Liver (tissue), 8 donors: ENCODE measurements at regions not wholly inside any gene's neighbourhood (a gene's known extent, or its start where the extent isn't known, plus 50 kb on each side); places are given as distances from the start of the nearest gene placed in this dataset.

Experiments used
- DNase-seq: peaks from one replicate; pipeline ENCODE4 v3.0.0-alpha.2; 2017; ENCODE audit warnings: low spot score
- H3K27ac ChIP-seq, 2 donors: one replicate each; pipeline ENCODE4 v1.7.0; 2013; ENCODE audit warnings: inconsistent platforms in 2 of 2, low read length in 2 of 2, control low read depth in 1 of 2, low read depth in 1 of 2, mild to moderate bottlenecking in 1 of 2
- H3K27me3 ChIP-seq, 4 donors: one replicate each; pipeline versions ENCODE4 v1.6.1 to v1.7.0; 2013; ENCODE audit warnings: low read length in 3 of 4, inconsistent platforms in 1 of 4, mild to moderate bottlenecking in 1 of 4, moderate library complexity in 1 of 4; ENCODE audit not compliant: control insufficient read depth in 4 of 4, insufficient read depth in 4 of 4
- H3K36me3 ChIP-seq, 4 donors: one replicate each; pipeline versions ENCODE4 v1.6.1 to v1.7.0; 2013; ENCODE audit warnings: low read length in 3 of 4, mild to moderate bottlenecking in 3 of 4, low read depth in 1 of 4, moderate library complexity in 1 of 4; ENCODE audit not compliant: control insufficient read depth in 4 of 4, insufficient read depth in 3 of 4
- H3K4me1 ChIP-seq, 4 donors: one replicate each; pipeline versions ENCODE4 v1.6.1 to v1.7.0; 2013; ENCODE audit warnings: low read length in 3 of 4, mild to moderate bottlenecking in 3 of 4, moderate library complexity in 1 of 4; ENCODE audit not compliant: control insufficient read depth in 4 of 4, insufficient read depth in 4 of 4
- H3K4me3 ChIP-seq, 3 donors: one replicate each; pipeline versions ENCODE4 v1.6.1 to v1.7.0; 2013; ENCODE audit warnings: low read length in 3 of 3, control low read depth in 1 of 3, low read depth in 1 of 3, mild to moderate bottlenecking in 1 of 3
- H3K9ac ChIP-seq, 2 donors: one replicate each; pipeline ENCODE4 v1.7.0; 2013; ENCODE audit warnings: low read length in 2 of 2, mild to moderate bottlenecking in 2 of 2, moderate library complexity in 2 of 2, control low read depth in 1 of 2, low read depth in 1 of 2
- H3K9me3 ChIP-seq, 4 donors: one replicate each; pipeline versions ENCODE4 v1.6.1 to v1.7.0; 2013; ENCODE audit warnings: low read length in 3 of 4; ENCODE audit not compliant: control insufficient read depth in 4 of 4
- FOXA1 ChIP-seq: IDR thresholded peaks from 2 replicates; pipeline ENCODE4 v1.6.1; 2016; ENCODE audit warnings: antibody characterized with exemption
- FOXA2 ChIP-seq: IDR thresholded peaks from 2 replicates; pipeline ENCODE4 v1.6.1; 2016; ENCODE audit warnings: antibody characterized with exemption
- GABPA ChIP-seq, 2 donors: IDR thresholded peaks in 1 of 2; conservative IDR thresholded peaks in 1 of 2; 2 replicates each; pipeline ENCODE4 v1.6.1; 2016; ENCODE audit warnings: antibody characterized with exemption in 2 of 2, mild to moderate bottlenecking in 1 of 2, moderate library complexity in 1 of 2
- HNF4A ChIP-seq, 2 donors: conservative IDR thresholded peaks; 2 replicates each; pipeline ENCODE4 v1.6.1; 2016; ENCODE audit warnings: antibody characterized with exemption in 2 of 2, mild to moderate bottlenecking in 2 of 2
- HNF4G ChIP-seq: IDR thresholded peaks from 2 replicates; pipeline ENCODE4 v1.6.1; 2016; ENCODE audit warnings: antibody characterized with exemption
- NR2F2 ChIP-seq: IDR thresholded peaks from 2 replicates; pipeline ENCODE4 v1.6.1; 2016; ENCODE audit warnings: antibody characterized with exemption
- TAF1 ChIP-seq: conservative IDR thresholded peaks from 2 replicates; pipeline ENCODE4 v1.6.1; 2016; ENCODE audit warnings: antibody characterized with exemption, mild to moderate bottlenecking
- YY1 ChIP-seq: IDR thresholded peaks from 2 replicates; pipeline ENCODE4 v1.6.1; 2016; ENCODE audit warnings: antibody characterized with exemption, mild to moderate bottlenecking
- WGBS: extraction: QIAGEN DNeasy Blood & Tissue Kit; methylation state at CpG from one replicate; pipeline ENCODE4 v1.1.7; 2013; 5-methylcytosine and 5-hydroxymethylcytosine counted together
- TF ChIP-seq, protein P1 (sequence below): IDR thresholded peaks from 2 replicates; pipeline ENCODE4 v1.6.1; 2016; ENCODE audit warnings: antibody characterized with exemption
- TF ChIP-seq, protein P2 (sequence below): IDR thresholded peaks from 2 replicates; pipeline ENCODE4 v1.6.1; 2016; ENCODE audit warnings: antibody characterized with exemption, mild to moderate bottlenecking
- TF ChIP-seq, protein P3 (sequence below): fragments of 150-350 bp; IDR thresholded peaks from 2 replicates; pipeline ENCODE4 v1.5.1; 2017; ENCODE audit warnings: improper control_type of control experiment, low read depth, low read length; ENCODE audit not compliant: missing input control
- TF ChIP-seq, protein P4 (sequence below): IDR thresholded peaks from 2 replicates; pipeline ENCODE4 v1.6.1; 2016; ENCODE audit warnings: antibody characterized with exemption
- donor health status: healthy.
- donor health status: healthy.
- donor health status: healthy.
- donor health status: healthy.
- donor health status: healthy.

DNA sequence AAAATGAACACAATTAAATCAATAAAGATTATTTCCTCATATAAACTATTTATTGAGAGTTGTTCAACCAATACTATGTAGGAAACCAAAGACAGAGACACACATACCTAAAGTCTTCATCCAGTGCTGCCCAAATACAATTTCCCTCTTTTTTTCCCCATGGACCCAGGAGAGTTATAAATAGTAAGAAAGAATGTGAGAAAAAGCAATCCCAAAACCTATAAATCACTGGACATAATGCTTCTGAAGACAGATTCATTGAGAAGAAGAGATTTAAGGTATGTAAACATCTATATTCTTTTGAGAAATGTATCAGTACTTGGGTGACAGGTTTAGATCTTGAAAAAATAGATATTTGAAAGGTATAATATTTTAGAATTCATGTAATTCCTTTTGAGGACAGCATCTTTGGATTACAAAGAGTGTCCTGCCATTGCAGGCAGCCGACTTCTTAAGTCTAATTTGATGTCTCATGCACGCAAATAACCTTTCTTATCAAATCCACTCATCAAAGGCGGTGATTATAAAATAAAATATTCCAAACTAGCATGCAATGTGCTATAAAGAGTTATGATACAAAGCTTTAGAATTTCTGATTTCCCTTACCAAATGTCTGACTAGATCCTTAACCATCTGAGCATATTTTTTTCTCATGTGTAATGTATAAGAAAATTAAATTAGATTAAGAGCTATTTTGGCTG is 739.4 kb downstream of the LIG4 start:
- Histone ChIP-seq H3K4me1 (no peaks in the 10 kb centered on the region), H3K27me3 (no peaks in the 10 kb centered on the region), H3K9me3 (no peaks in the 10 kb centered on the region), H3K4me3 (no peak overlapping the region), H3K36me3 (no peaks in the 10 kb centered on the region), H3K9ac (no peak overlapping the region), H3K27ac (no peak overlapping the region)
- no peak for DNase-seq
- WGBS, result 70% methylated on average over 3 of the region's 3 CpGs
- TF ChIP-seq NR2F2, result no peak
- TF ChIP-seq, protein P1, sequence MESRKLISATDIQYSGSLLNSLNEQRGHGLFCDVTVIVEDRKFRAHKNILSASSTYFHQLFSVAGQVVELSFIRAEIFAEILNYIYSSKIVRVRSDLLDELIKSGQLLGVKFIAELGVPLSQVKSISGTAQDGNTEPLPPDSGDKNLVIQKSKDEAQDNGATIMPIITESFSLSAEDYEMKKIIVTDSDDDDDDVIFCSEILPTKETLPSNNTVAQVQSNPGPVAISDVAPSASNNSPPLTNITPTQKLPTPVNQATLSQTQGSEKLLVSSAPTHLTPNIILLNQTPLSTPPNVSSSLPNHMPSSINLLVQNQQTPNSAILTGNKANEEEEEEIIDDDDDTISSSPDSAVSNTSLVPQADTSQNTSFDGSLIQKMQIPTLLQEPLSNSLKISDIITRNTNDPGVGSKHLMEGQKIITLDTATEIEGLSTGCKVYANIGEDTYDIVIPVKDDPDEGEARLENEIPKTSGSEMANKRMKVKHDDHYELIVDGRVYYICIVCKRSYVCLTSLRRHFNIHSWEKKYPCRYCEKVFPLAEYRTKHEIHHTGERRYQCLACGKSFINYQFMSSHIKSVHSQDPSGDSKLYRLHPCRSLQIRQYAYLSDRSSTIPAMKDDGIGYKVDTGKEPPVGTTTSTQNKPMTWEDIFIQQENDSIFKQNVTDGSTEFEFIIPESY, result no peak
- no peak for TF ChIP-seq YY1
- no peak for TF ChIP-seq FOXA1
- TF ChIP-seq HNF4A (conservative IDR thresholded peaks at IDR 0.05), result no peak
- TF ChIP-seq, protein P2, sequence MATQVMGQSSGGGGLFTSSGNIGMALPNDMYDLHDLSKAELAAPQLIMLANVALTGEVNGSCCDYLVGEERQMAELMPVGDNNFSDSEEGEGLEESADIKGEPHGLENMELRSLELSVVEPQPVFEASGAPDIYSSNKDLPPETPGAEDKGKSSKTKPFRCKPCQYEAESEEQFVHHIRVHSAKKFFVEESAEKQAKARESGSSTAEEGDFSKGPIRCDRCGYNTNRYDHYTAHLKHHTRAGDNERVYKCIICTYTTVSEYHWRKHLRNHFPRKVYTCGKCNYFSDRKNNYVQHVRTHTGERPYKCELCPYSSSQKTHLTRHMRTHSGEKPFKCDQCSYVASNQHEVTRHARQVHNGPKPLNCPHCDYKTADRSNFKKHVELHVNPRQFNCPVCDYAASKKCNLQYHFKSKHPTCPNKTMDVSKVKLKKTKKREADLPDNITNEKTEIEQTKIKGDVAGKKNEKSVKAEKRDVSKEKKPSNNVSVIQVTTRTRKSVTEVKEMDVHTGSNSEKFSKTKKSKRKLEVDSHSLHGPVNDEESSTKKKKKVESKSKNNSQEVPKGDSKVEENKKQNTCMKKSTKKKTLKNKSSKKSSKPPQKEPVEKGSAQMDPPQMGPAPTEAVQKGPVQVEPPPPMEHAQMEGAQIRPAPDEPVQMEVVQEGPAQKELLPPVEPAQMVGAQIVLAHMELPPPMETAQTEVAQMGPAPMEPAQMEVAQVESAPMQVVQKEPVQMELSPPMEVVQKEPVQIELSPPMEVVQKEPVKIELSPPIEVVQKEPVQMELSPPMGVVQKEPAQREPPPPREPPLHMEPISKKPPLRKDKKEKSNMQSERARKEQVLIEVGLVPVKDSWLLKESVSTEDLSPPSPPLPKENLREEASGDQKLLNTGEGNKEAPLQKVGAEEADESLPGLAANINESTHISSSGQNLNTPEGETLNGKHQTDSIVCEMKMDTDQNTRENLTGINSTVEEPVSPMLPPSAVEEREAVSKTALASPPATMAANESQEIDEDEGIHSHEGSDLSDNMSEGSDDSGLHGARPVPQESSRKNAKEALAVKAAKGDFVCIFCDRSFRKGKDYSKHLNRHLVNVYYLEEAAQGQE, result no peak
- TF ChIP-seq, protein P3, sequence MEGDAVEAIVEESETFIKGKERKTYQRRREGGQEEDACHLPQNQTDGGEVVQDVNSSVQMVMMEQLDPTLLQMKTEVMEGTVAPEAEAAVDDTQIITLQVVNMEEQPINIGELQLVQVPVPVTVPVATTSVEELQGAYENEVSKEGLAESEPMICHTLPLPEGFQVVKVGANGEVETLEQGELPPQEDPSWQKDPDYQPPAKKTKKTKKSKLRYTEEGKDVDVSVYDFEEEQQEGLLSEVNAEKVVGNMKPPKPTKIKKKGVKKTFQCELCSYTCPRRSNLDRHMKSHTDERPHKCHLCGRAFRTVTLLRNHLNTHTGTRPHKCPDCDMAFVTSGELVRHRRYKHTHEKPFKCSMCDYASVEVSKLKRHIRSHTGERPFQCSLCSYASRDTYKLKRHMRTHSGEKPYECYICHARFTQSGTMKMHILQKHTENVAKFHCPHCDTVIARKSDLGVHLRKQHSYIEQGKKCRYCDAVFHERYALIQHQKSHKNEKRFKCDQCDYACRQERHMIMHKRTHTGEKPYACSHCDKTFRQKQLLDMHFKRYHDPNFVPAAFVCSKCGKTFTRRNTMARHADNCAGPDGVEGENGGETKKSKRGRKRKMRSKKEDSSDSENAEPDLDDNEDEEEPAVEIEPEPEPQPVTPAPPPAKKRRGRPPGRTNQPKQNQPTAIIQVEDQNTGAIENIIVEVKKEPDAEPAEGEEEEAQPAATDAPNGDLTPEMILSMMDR, result no peak
- TF ChIP-seq HNF4G, result no peak
- TF ChIP-seq, protein P4, sequence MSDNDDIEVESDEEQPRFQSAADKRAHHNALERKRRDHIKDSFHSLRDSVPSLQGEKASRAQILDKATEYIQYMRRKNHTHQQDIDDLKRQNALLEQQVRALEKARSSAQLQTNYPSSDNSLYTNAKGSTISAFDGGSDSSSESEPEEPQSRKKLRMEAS, result no peak
- no peak for TF ChIP-seq GABPA (IDR thresholded peaks at IDR 0.05 in 1 of 2, conservative IDR thresholded peaks at IDR 0.05 in 1 of 2)
- no peak for TF ChIP-seq FOXA2
- no peak for TF ChIP-seq TAF1

DNA sequence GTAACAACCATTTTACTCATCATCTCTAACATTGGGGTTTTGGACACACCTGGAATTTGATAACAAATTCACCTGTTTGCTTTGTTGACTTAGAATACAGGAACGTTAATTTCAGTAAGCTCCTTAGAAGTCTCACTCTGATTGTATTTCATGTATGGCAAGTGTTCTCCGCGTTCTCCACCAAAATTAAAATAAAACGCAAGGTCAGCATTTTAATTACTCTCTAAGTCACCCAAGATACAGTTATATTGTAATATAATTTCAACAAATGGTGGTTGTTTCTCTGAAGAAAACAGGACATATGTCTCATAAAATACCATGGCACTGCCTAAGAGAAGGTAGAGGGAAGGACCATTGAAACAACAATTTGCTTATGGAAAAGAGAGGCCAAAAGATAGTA is 742.1 kb downstream of the LIG4 start:
- no peaks in the 10 kb centered on the region for H3K36me3 ChIP-seq
- no peaks in the 10 kb centered on the region for H3K4me1 ChIP-seq
- H3K27me3 ChIP-seq, result no peaks in the 10 kb centered on the region
- WGBS, result 89% methylated on average over 4 of the region's 4 CpGs
- TF ChIP-seq YY1 (no peak), NR2F2 (no peak), GABPA (IDR thresholded peaks at IDR 0.05 in 1 of 2, conservative IDR thresholded peaks at IDR 0.05 in 1 of 2) (no peak)
- DNase-seq, result no peak
- H3K9ac ChIP-seq, result no peak overlapping the region
- H3K4me3 ChIP-seq, result no peak overlapping the region
- no peak overlapping the region for H3K27ac ChIP-seq
- H3K9me3 ChIP-seq, result no peaks in the 10 kb centered on the region
